ENCODE measurements at regions not wholly inside any gene's neighbourhood (a gene's known extent, or its start where the extent isn't known, plus 50 kb on each side); places are given as distances from the start of the nearest gene placed in this dataset.

- TF ChIP-seq EZH2 (IDR thresholded peaks at IDR 0.05; ENCODE audit: low read depth, unreplicated experiment) (no peak), POLR2AphosphoS5 (IDR thresholded peaks at IDR 0.05; ENCODE audit: low read depth) (no peak)
These were observed 589.9 kb upstream of the BOD1L1 start (continued) for GRCh38 chr4:14217401-14217800.

- H3K79me2 ChIP-seq (replicated peaks; ENCODE audit: insufficient read depth): no peaks in the 10 kb centered on the region
- ATAC-seq (no peak), DNase-seq (ENCODE audit: low spot score) (no peak)
- no peak overlapping the region for H2AFZ ChIP-seq
- Mint-ChIP-seq H3K27ac (no peak overlapping the region), H3K36me3 (ENCODE audit: low read depth) (peaks cover 2% of the 10 kb centered on the region; the same call in 2 of the 3 replicates), H3K4me1 (no peaks in the 10 kb centered on the region; the same call in 2 of the 3 replicates), H3K4me3 (no peak overlapping the region), H3K9me3 (peaks cover 3% of the 10 kb centered on the region), H3K27me3 (ENCODE audit: insufficient read depth, low read depth, poor library complexity) (no peaks in the 10 kb centered on the region)
- TF ChIP-seq ZNF331 (CRISPR knock-in tag; IDR thresholded peaks at IDR 0.05; ENCODE audit: low read depth) (no peak), CTCF (conservative IDR thresholded peaks at IDR 0.05; ENCODE audit: low read depth in 2 of 2) (no peak), EZH2 (IDR thresholded peaks at IDR 0.05; ENCODE audit: low read depth, unreplicated experiment) (no peak)
- no peak overlapping the region for H3K4me3 ChIP-seq
- no peaks in the 10 kb centered on the region; the same call in 1 of the 2 replicates for H3K36me3 ChIP-seq (ENCODE audit: insufficient read depth)
- H3F3A ChIP-seq (replicated peaks; ENCODE audit: low read depth): no peaks in the 10 kb centered on the region
- H3K9me2 ChIP-seq (ENCODE audit: insufficient read depth): peaks cover 4% of the 10 kb centered on the region; the same call in 1 of the 2 replicates
- H4K20me1 ChIP-seq (replicated peaks; ENCODE audit: insufficient read depth): no peaks in the 10 kb centered on the region
- no peak overlapping the region for H3K27ac ChIP-seq (ENCODE audit: low read depth)
- H3K4me2 ChIP-seq: no peak overlapping the region
- H3K4me1 ChIP-seq (ENCODE audit: insufficient read depth): no peaks in the 10 kb centered on the region
- H3K27me3 ChIP-seq (ENCODE audit: insufficient read depth): peaks cover 3% of the 10 kb centered on the region; the same call in 1 of the 2 replicates
These were observed 591.1 kb upstream of the BOD1L1 start for GRCh38 chr4:14218641-14219040.

GRCh38 chr4:14221176-14221575, 593.7 kb upstream of the BOD1L1 start:
- DNase-seq (ENCODE audit: low spot score): no peak
- H2AFZ ChIP-seq: no peak overlapping the region
- H3K9me3 Mint-ChIP-seq: peaks cover 6% of the 10 kb centered on the region; the same call in 2 of the 3 replicates
- no peaks in the 10 kb centered on the region for H3K79me2 ChIP-seq (replicated peaks; ENCODE audit: insufficient read depth)
- H3K27ac ChIP-seq (ENCODE audit: low read depth): no peak overlapping the region
- no peak overlapping the region for H3K4me3 ChIP-seq
- peaks cover 4% of the 10 kb centered on the region; the same call in 1 of the 2 replicates for H3K9me2 ChIP-seq (ENCODE audit: insufficient read depth)
- peaks cover 26% of the 10 kb centered on the region for H3K27me3 ChIP-seq (ENCODE audit: insufficient read depth)
- H3K27me3 Mint-ChIP-seq (ENCODE audit: insufficient read depth, low read depth, poor library complexity): no peaks in the 10 kb centered on the region
- 0 out of 2 replicates have a peak, but pooled peaks cover 3% of the 10 kb centered on the region for H3K36me3 ChIP-seq (ENCODE audit: insufficient read depth)
- H4K20me1 ChIP-seq (replicated peaks; ENCODE audit: insufficient read depth): no peaks in the 10 kb centered on the region
- peaks cover 5% of the 10 kb centered on the region for H3K4me1 Mint-ChIP-seq
- no peaks in the 10 kb centered on the region for H3F3A ChIP-seq (replicated peaks; ENCODE audit: low read depth)
- H3K36me3 Mint-ChIP-seq (ENCODE audit: low read depth): peaks cover 4% of the 10 kb centered on the region; the same call in 2 of the 3 replicates
- peaks cover 9% of the 10 kb centered on the region; the same call in 1 of the 2 replicates for H3K4me1 ChIP-seq (ENCODE audit: insufficient read depth)
- H3K4me3 Mint-ChIP-seq: no peak overlapping the region
- no peak overlapping the region for H3K27ac Mint-ChIP-seq
- no peak for ATAC-seq
- no peak overlapping the region for H3K4me2 ChIP-seq
- TF ChIP-seq POLR2AphosphoS5 (IDR thresholded peaks at IDR 0.05; ENCODE audit: low read depth) (no peak), REST (IDR thresholded peaks at IDR 0.05; ENCODE audit: unreplicated experiment) (no peak), ZNF462 (CRISPR knock-in tag; IDR thresholded peaks at IDR 0.05) (no peak), CREB1 (CRISPR knock-in tag; IDR thresholded peaks at IDR 0.05; ENCODE audit: low read depth) (no peak), STAT1 (IDR thresholded peaks at IDR 0.05; ENCODE audit: unreplicated experiment) (no peak)

All from GM23338 (cell line).